Midbrain (tissue), 1 donor: ENCODE measurements at regions not wholly inside any gene's neighbourhood (a gene's known extent, or its start where the extent isn't known, plus 50 kb on each side); places are given as distances from the start of the nearest gene placed in this dataset.
"Not testable (repeated sequence)": the region's sequence is repeated elsewhere in the genome, so short reads cannot be mapped to it uniquely, and the experiment has no call there.

Experiments used
- DNase-seq: peaks from one replicate; lab custom pipeline; 2025; lab: John Stamatoyannopoulos, UW

- not testable (repeated sequence) for DNase-seq
Observed at GRCh38 chr20:26373066-26373465, 676.4 kb upstream of the ZNF337 start.

- no peak for DNase-seq
Observed at GRCh38 chr20:26354511-26354910, 657.9 kb upstream of the ZNF337 start.

GRCh38 chr20:26347396-26347795, 650.7 kb upstream of the ZNF337 start:
- no peak for DNase-seq

GRCh38 chr20:26340460-26341065, 643.9 kb upstream of the ZNF337 start:
- DNase-seq: not testable (repeated sequence)

GRCh38 chr20:26324177-26324576, 627.5 kb upstream of the ZNF337 start:
- DNase-seq: no peak

- no peak for DNase-seq
Observed at GRCh38 chr20:26315054-26315453, 618.4 kb upstream of the ZNF337 start.

GRCh38 chr20:26309720-26310119, 613.1 kb upstream of the ZNF337 start:
- DNase-seq: not testable (repeated sequence)

GRCh38 chr20:26308961-26309360, 612.3 kb upstream of the ZNF337 start:
- DNase-seq: no peak

GRCh38 chr20:26295006-26295405, 598.4 kb upstream of the ZNF337 start:
- DNase-seq: no peak

- DNase-seq: not testable (repeated sequence)
Observed at GRCh38 chr20:26288379-26289061, 591.9 kb upstream of the ZNF337 start.

- no peak for DNase-seq
Observed at GRCh38 chr20:26279238-26279637, 582.6 kb upstream of the ZNF337 start.

- no peak for DNase-seq
Observed at GRCh38 chr20:26277339-26277738, 580.7 kb upstream of the ZNF337 start.

- no peak for DNase-seq
Observed at GRCh38 chr20:26276554-26277210, 580.0 kb upstream of the ZNF337 start.

GRCh38 chr20:26268762-26269161, 572.1 kb upstream of the ZNF337 start:
- DNase-seq: not testable (repeated sequence)

GRCh38 chr20:26260925-26261324, 564.3 kb upstream of the ZNF337 start:
- not testable (repeated sequence) for DNase-seq

- not testable (repeated sequence) for DNase-seq
Observed at GRCh38 chr20:26252311-26252975, 555.8 kb upstream of the ZNF337 start.

GRCh38 chr20:26251376-26251775, 554.7 kb upstream of the ZNF337 start:
- DNase-seq: not testable (repeated sequence)

- not testable (repeated sequence) for DNase-seq
Observed at GRCh38 chr20:26250249-26251114, 553.8 kb upstream of the ZNF337 start.

- DNase-seq: no peak
Observed at GRCh38 chr20:26243731-26244130, 547.1 kb upstream of the ZNF337 start.

- not testable (repeated sequence) for DNase-seq
Observed at GRCh38 chr20:26220609-26221008, 524.0 kb upstream of the ZNF337 start.

- not testable (repeated sequence) for DNase-seq
Observed at GRCh38 chr20:26219546-26219945, 522.9 kb upstream of the ZNF337 start.

GRCh38 chr20:26218301-26218700, 521.6 kb upstream of the ZNF337 start:
- no peak for DNase-seq
